ENCODE measurements at regions not wholly inside any gene's neighbourhood (a gene's known extent, or its start where the extent isn't known, plus 50 kb on each side); places are given as distances from the start of the nearest gene placed in this dataset.

GRCh38 chr16:86314402-86315025 is 195.8 kb upstream of the FOXF1 start:
- H3K9me3 ChIP-seq (ENCODE audit: control insufficient read depth, low read length): no peaks in the 10 kb centered on the region
- H3K4me1 ChIP-seq (ENCODE audit: control insufficient read depth, insufficient read depth, low read length, poor library complexity, severe bottlenecking): no peaks in the 10 kb centered on the region
- no peak for DNase-seq
- H3K27ac ChIP-seq (ENCODE audit: insufficient read depth, low read length, poor library complexity, severe bottlenecking): no peak overlapping the region
- H3K36me3 ChIP-seq (ENCODE audit: control insufficient read depth, insufficient read depth, low read length): no peaks in the 10 kb centered on the region
- H3K27me3 ChIP-seq (replicated peaks; ENCODE audit: control insufficient read depth, insufficient read depth, low read length, poor library complexity, severe bottlenecking): no peaks in the 10 kb centered on the region
- no peak overlapping the region for H3K4me3 ChIP-seq (ENCODE audit: insufficient read depth, low read depth, low read length, poor library complexity, severe bottlenecking)

GRCh38 chr16:86316967-86317812 is 193.1 kb upstream of the FOXF1 start:
- no peaks in the 10 kb centered on the region for H3K36me3 ChIP-seq (ENCODE audit: control insufficient read depth, insufficient read depth, low read length)
- H3K27ac ChIP-seq (ENCODE audit: insufficient read depth, low read length, poor library complexity, severe bottlenecking): no peak overlapping the region
- H3K27me3 ChIP-seq (replicated peaks; ENCODE audit: control insufficient read depth, insufficient read depth, low read length, poor library complexity, severe bottlenecking): no peaks in the 10 kb centered on the region
- H3K4me3 ChIP-seq (ENCODE audit: insufficient read depth, low read depth, low read length, poor library complexity, severe bottlenecking): no peak overlapping the region
- H3K9me3 ChIP-seq (ENCODE audit: control insufficient read depth, low read length): no peaks in the 10 kb centered on the region
- no peak for DNase-seq
- no peaks in the 10 kb centered on the region for H3K4me1 ChIP-seq (ENCODE audit: control insufficient read depth, insufficient read depth, low read length, poor library complexity, severe bottlenecking)

GRCh38 chr16:86317813-86318650 is 192.3 kb upstream of the FOXF1 start:
- DNase-seq: no peak
- Histone ChIP-seq H3K4me1 (ENCODE audit: control insufficient read depth, insufficient read depth, low read length, poor library complexity, severe bottlenecking) (no peaks in the 10 kb centered on the region), H3K36me3 (ENCODE audit: control insufficient read depth, insufficient read depth, low read length) (no peaks in the 10 kb centered on the region)

GRCh38 chr16:86319585-86320236 is 190.6 kb upstream of the FOXF1 start:
- H3K4me3 ChIP-seq (ENCODE audit: insufficient read depth, low read depth, low read length, poor library complexity, severe bottlenecking): no peak overlapping the region
- no peaks in the 10 kb centered on the region for H3K4me1 ChIP-seq (ENCODE audit: control insufficient read depth, insufficient read depth, low read length, poor library complexity, severe bottlenecking)
- no peaks in the 10 kb centered on the region for H3K9me3 ChIP-seq (ENCODE audit: control insufficient read depth, low read length)
- H3K36me3 ChIP-seq (ENCODE audit: control insufficient read depth, insufficient read depth, low read length): no peaks in the 10 kb centered on the region
- no peaks in the 10 kb centered on the region for H3K27me3 ChIP-seq (replicated peaks; ENCODE audit: control insufficient read depth, insufficient read depth, low read length, poor library complexity, severe bottlenecking)
- no peak for DNase-seq
- H3K27ac ChIP-seq (ENCODE audit: insufficient read depth, low read length, poor library complexity, severe bottlenecking): no peak overlapping the region

More at GRCh38 chr16:86317813-86318650, 192.3 kb upstream of the FOXF1 start:
- Histone ChIP-seq H3K4me3 (ENCODE audit: insufficient read depth, low read depth, low read length, poor library complexity, severe bottlenecking) (no peak overlapping the region), H3K9me3 (ENCODE audit: control insufficient read depth, low read length) (no peaks in the 10 kb centered on the region), H3K27me3 (replicated peaks; ENCODE audit: control insufficient read depth, insufficient read depth, low read length, poor library complexity, severe bottlenecking) (no peaks in the 10 kb centered on the region), H3K27ac (ENCODE audit: insufficient read depth, low read length, poor library complexity, severe bottlenecking) (no peak overlapping the region)

- no peaks in the 10 kb centered on the region for H3K36me3 ChIP-seq (ENCODE audit: control insufficient read depth, insufficient read depth, low read length)
- no peak for DNase-seq
- H3K27ac ChIP-seq (ENCODE audit: insufficient read depth, low read length, poor library complexity, severe bottlenecking): no peak overlapping the region
- no peak overlapping the region for H3K4me3 ChIP-seq (ENCODE audit: insufficient read depth, low read depth, low read length, poor library complexity, severe bottlenecking)
- no peaks in the 10 kb centered on the region for H3K9me3 ChIP-seq (ENCODE audit: control insufficient read depth, low read length)
- no peaks in the 10 kb centered on the region for H3K27me3 ChIP-seq (replicated peaks; ENCODE audit: control insufficient read depth, insufficient read depth, low read length, poor library complexity, severe bottlenecking)
- H3K4me1 ChIP-seq (ENCODE audit: control insufficient read depth, insufficient read depth, low read length, poor library complexity, severe bottlenecking): no peaks in the 10 kb centered on the region
Observed at GRCh38 chr16:86320237-86320595, 190.1 kb upstream of the FOXF1 start.

GRCh38 chr16:86321491-86321890 is 188.8 kb upstream of the FOXF1 start:
- H3K27me3 ChIP-seq (replicated peaks; ENCODE audit: control insufficient read depth, insufficient read depth, low read length, poor library complexity, severe bottlenecking): no peaks in the 10 kb centered on the region
- H3K27ac ChIP-seq (ENCODE audit: insufficient read depth, low read length, poor library complexity, severe bottlenecking): no peak overlapping the region
- H3K4me3 ChIP-seq (ENCODE audit: insufficient read depth, low read depth, low read length, poor library complexity, severe bottlenecking): no peak overlapping the region
- no peaks in the 10 kb centered on the region for H3K9me3 ChIP-seq (ENCODE audit: control insufficient read depth, low read length)
- no peak for DNase-seq
- no peaks in the 10 kb centered on the region for H3K36me3 ChIP-seq (ENCODE audit: control insufficient read depth, insufficient read depth, low read length)
- H3K4me1 ChIP-seq (ENCODE audit: control insufficient read depth, insufficient read depth, low read length, poor library complexity, severe bottlenecking): no peaks in the 10 kb centered on the region

GRCh38 chr16:86322283-86322682 is 188.0 kb upstream of the FOXF1 start:
- Histone ChIP-seq H3K4me3 (ENCODE audit: insufficient read depth, low read depth, low read length, poor library complexity, severe bottlenecking) (no peak overlapping the region), H3K27me3 (replicated peaks; ENCODE audit: control insufficient read depth, insufficient read depth, low read length, poor library complexity, severe bottlenecking) (no peaks in the 10 kb centered on the region), H3K9me3 (ENCODE audit: control insufficient read depth, low read length) (no peaks in the 10 kb centered on the region), H3K36me3 (ENCODE audit: control insufficient read depth, insufficient read depth, low read length) (no peaks in the 10 kb centered on the region), H3K27ac (ENCODE audit: insufficient read depth, low read length, poor library complexity, severe bottlenecking) (no peak overlapping the region), H3K4me1 (ENCODE audit: control insufficient read depth, insufficient read depth, low read length, poor library complexity, severe bottlenecking) (no peaks in the 10 kb centered on the region)
- DNase-seq: no peak

GRCh38 chr16:86322806-86323205 is 187.5 kb upstream of the FOXF1 start:
- no peaks in the 10 kb centered on the region for H3K27me3 ChIP-seq (replicated peaks; ENCODE audit: control insufficient read depth, insufficient read depth, low read length, poor library complexity, severe bottlenecking)
- H3K4me3 ChIP-seq (ENCODE audit: insufficient read depth, low read depth, low read length, poor library complexity, severe bottlenecking): no peak overlapping the region
- DNase-seq: no peak
- H3K36me3 ChIP-seq (ENCODE audit: control insufficient read depth, insufficient read depth, low read length): no peaks in the 10 kb centered on the region
- H3K9me3 ChIP-seq (ENCODE audit: control insufficient read depth, low read length): no peaks in the 10 kb centered on the region
- H3K27ac ChIP-seq (ENCODE audit: insufficient read depth, low read length, poor library complexity, severe bottlenecking): no peak overlapping the region
- no peaks in the 10 kb centered on the region for H3K4me1 ChIP-seq (ENCODE audit: control insufficient read depth, insufficient read depth, low read length, poor library complexity, severe bottlenecking)

- H3K4me3 ChIP-seq (ENCODE audit: insufficient read depth, low read depth, low read length, poor library complexity, severe bottlenecking): no peak overlapping the region
- H3K4me1 ChIP-seq (ENCODE audit: control insufficient read depth, insufficient read depth, low read length, poor library complexity, severe bottlenecking): no peaks in the 10 kb centered on the region
- no peaks in the 10 kb centered on the region for H3K27me3 ChIP-seq (replicated peaks; ENCODE audit: control insufficient read depth, insufficient read depth, low read length, poor library complexity, severe bottlenecking)
- H3K9me3 ChIP-seq (ENCODE audit: control insufficient read depth, low read length): no peaks in the 10 kb centered on the region
- no peak for DNase-seq
- H3K27ac ChIP-seq (ENCODE audit: insufficient read depth, low read length, poor library complexity, severe bottlenecking): no peak overlapping the region
- no peaks in the 10 kb centered on the region for H3K36me3 ChIP-seq (ENCODE audit: control insufficient read depth, insufficient read depth, low read length)
Observed at GRCh38 chr16:86324320-86324719, 186.0 kb upstream of the FOXF1 start.
